ENCODE measurements at regions not wholly inside any gene's neighbourhood (a gene's known extent, or its start where the extent isn't known, plus 50 kb on each side); places are given as distances from the start of the nearest gene placed in this dataset.

DNA sequence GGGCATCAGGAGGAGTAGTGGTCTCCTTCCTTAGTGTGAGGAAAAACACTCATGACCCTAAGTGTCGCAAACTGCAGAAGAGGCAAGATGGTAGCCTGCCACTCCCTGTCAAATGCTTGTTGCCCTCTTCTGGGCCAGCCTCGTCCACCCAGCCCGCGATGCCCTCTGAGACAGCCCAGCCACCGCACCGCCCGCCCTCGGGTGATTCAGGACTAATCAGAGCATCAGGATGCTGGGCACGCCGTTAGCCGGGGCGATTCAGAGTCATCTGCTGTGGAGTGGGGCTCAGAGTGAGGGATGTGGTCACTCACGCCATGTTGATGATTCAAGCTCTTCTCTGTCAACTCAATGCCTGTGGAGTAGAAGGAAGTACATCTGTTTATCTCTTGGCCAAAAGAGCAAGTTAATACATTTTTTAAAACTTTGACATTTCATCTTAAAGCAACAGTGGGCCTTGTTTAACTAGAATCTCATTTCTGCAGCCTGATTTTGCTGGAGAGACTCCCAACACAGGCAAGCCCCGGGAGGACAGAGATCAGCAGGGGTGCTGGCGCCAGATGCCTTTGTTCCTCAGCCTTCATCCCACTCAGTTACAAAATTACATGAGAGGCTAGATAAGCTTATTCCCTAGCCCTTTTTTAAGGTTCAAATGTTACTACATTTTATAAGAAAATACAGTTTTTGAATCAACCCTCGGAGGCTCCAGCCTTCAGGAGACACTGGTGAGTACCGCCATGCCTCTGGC, 79.0 kb downstream of the TMEM18 start:
- H3K4me2 ChIP-seq (ENCODE audit: low read length): no peak overlapping the region
- no peak overlapping the region for H3K4me3 ChIP-seq (ENCODE audit: low read length)
- no TSS peak for BruUV-seq (replicated peaks)
- H3K4me1 ChIP-seq (ENCODE audit: insufficient read depth, low read length): peaks cover 21% of the 10 kb centered on the region
- no peak overlapping the region for H2AFZ ChIP-seq (ENCODE audit: low read length)
- H3K9me2 ChIP-seq (replicated peaks; ENCODE audit: low read length): no peaks in the 10 kb centered on the region
- ChIA-PET CTCF (no interaction called here), POLR2A (ENCODE audit: unreplicated experiment) (interaction anchor here (0.7 kb wide), 1 partner anchor 27 kb away, joined by 3 read pairs; no protein-coding TSS in a partner anchor)
- TF ChIP-seq EZH2phosphoT487 (IDR thresholded peaks at IDR 0.05; ENCODE audit: borderline replicate concordance, low read length) (no peak), EZH2 (IDR thresholded peaks at IDR 0.05; ENCODE audit: low read length, unreplicated experiment) (no peak)
- TF ChIP-seq, protein P1, sequence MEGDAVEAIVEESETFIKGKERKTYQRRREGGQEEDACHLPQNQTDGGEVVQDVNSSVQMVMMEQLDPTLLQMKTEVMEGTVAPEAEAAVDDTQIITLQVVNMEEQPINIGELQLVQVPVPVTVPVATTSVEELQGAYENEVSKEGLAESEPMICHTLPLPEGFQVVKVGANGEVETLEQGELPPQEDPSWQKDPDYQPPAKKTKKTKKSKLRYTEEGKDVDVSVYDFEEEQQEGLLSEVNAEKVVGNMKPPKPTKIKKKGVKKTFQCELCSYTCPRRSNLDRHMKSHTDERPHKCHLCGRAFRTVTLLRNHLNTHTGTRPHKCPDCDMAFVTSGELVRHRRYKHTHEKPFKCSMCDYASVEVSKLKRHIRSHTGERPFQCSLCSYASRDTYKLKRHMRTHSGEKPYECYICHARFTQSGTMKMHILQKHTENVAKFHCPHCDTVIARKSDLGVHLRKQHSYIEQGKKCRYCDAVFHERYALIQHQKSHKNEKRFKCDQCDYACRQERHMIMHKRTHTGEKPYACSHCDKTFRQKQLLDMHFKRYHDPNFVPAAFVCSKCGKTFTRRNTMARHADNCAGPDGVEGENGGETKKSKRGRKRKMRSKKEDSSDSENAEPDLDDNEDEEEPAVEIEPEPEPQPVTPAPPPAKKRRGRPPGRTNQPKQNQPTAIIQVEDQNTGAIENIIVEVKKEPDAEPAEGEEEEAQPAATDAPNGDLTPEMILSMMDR (conservative IDR thresholded peaks at IDR 0.05; ENCODE audit: low read depth, low read length): no peak
- H4K20me1 ChIP-seq (ENCODE audit: low read length): no peaks in the 10 kb centered on the region
- no peaks in the 10 kb centered on the region for H3K27me3 ChIP-seq (ENCODE audit: low read length)
- intact Hi-C loops (cut with micrococcal nuclease): no loop called here
- ATAC-seq (no peak), DNase-seq (no peak)
- H3K9ac ChIP-seq (ENCODE audit: low read length): no peak overlapping the region
- no peaks in the 10 kb centered on the region for H3K9me3 ChIP-seq (ENCODE audit: low read length)
- no peaks in the 10 kb centered on the region for H3K79me2 ChIP-seq (ENCODE audit: low read length)
- H3K27ac ChIP-seq (ENCODE audit: low read length): no peak overlapping the region
- no peaks in the 10 kb centered on the region for H3F3A ChIP-seq (ENCODE audit: low read length, unreplicated experiment)
- H3K36me3 ChIP-seq (ENCODE audit: low read depth, low read length): no peaks in the 10 kb centered on the region

DNA sequence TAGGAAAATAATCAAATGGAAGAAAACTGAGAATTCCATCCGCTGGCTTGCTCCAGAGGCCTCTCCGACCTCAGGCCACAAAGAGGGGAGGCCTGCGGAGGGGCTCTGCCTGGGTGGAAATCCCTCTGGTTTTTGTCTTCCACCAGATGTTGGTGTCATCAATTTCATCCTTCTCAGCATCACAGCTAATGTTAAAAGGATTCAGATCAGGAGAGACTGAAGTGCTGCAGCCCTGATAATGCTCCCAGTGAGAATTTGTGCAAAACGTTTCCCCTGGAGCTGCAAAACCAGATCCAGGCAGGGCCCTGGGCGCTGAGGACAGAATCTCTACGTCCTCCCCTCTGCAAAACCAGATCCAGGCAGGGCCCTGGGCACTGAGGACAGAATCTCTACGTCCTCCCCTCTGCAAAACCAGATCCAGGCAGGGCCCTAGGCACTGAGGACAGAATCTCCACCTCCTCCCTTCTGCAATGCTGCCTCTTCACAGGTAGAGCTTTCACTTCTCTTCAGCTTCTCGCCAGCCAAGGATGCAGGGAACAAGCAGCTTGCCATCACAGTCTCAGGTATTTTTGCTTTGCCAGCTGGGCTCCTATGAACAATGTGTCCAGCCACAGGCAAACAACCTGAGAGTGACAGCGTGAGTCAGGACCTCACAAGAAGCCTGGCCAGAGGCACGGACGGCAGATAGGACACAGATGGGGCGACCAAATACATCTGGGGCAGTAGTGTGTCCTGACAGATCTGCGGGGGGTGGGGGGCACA, 81.2 kb downstream of the TMEM18 start:
- TF ChIP-seq EZH2 (IDR thresholded peaks at IDR 0.05; ENCODE audit: low read length, unreplicated experiment) (no peak), EZH2phosphoT487 (IDR thresholded peaks at IDR 0.05; ENCODE audit: borderline replicate concordance, low read length) (no peak)
- TF ChIP-seq, protein P1 (conservative IDR thresholded peaks at IDR 0.05; ENCODE audit: low read depth, low read length): no peak
- DNase-seq (peak; percentile 39), ATAC-seq (peak; percentile 76)
- Histone ChIP-seq H3K27ac (ENCODE audit: low read length) (no peak overlapping the region), H3K9me2 (replicated peaks; ENCODE audit: low read length) (no peaks in the 10 kb centered on the region), H3K9me3 (ENCODE audit: low read length) (no peaks in the 10 kb centered on the region), H3K4me3 (ENCODE audit: low read length) (no peak overlapping the region), H3K4me1 (ENCODE audit: insufficient read depth, low read length) (peaks cover 8% of the 10 kb centered on the region; the same call in 1 of the 2 replicates), H3K79me2 (ENCODE audit: low read length) (no peaks in the 10 kb centered on the region), H3K4me2 (ENCODE audit: low read length) (0 out of 2 replicates have a peak overlapping the region, but pooled peaks have one; percentile 5), H3K9ac (ENCODE audit: low read length) (no peak overlapping the region), H2AFZ (ENCODE audit: low read length) (no peak overlapping the region; the same call in 1 of the 2 replicates), H3K36me3 (ENCODE audit: low read depth, low read length) (no peaks in the 10 kb centered on the region), H3K27me3 (ENCODE audit: low read length) (no peaks in the 10 kb centered on the region), H3F3A (ENCODE audit: low read length, unreplicated experiment) (no peaks in the 10 kb centered on the region), H4K20me1 (ENCODE audit: low read length) (no peaks in the 10 kb centered on the region)
- BruUV-seq (replicated peaks): no TSS peak
- intact Hi-C loops (cut with micrococcal nuclease): no loop called here
- ChIA-PET CTCF (no interaction called here), POLR2A (ENCODE audit: unreplicated experiment) (no interaction called here)

All from PC-3 (cell line).